GM19452 (cell line): ENCODE measurements at regions not wholly inside any gene's neighbourhood (a gene's known extent, or its start where the extent isn't known, plus 50 kb on each side); places are given as distances from the start of the nearest gene placed in this dataset.

Experiments used
- ATAC-seq: cut with Tn5 transposase; IDR thresholded peaks from one replicate; pipeline ENCODE4 v1.9.1; 2021; ENCODE audit not compliant: unreplicated experiment

- ATAC-seq, result no peak
Measured at GRCh38 chr5:28500511-28500910, 1462.1 kb upstream of the CDH9 start.

GRCh38 chr5:28499766-28500290 is 1461.4 kb upstream of the CDH9 start:
- no peak for ATAC-seq

- no peak for ATAC-seq
Measured at GRCh38 chr5:28495876-28496275, 1457.5 kb upstream of the CDH9 start.

GRCh38 chr5:28493456-28493855 is 1455.1 kb upstream of the CDH9 start:
- ATAC-seq, result no peak

- ATAC-seq, result no peak
Measured at GRCh38 chr5:28488752-28489151, 1450.4 kb upstream of the CDH9 start.

GRCh38 chr5:28483327-28484025 is 1445.1 kb upstream of the CDH9 start:
- ATAC-seq, result no peak

- ATAC-seq, result no peak
Measured at GRCh38 chr5:28473531-28474107, 1435.2 kb upstream of the CDH9 start.

- ATAC-seq, result no peak
Measured at GRCh38 chr5:28468166-28468565, 1429.8 kb upstream of the CDH9 start.

GRCh38 chr5:28463728-28464127 is 1425.3 kb upstream of the CDH9 start:
- ATAC-seq, result no peak

GRCh38 chr5:28451483-28451882 is 1413.1 kb upstream of the CDH9 start:
- no peak for ATAC-seq

GRCh38 chr5:28450997-28451396 is 1412.6 kb upstream of the CDH9 start:
- no peak for ATAC-seq

- ATAC-seq, result no peak
Measured at GRCh38 chr5:28448791-28449190, 1410.4 kb upstream of the CDH9 start.

GRCh38 chr5:28430565-28431178 is 1392.3 kb upstream of the CDH9 start:
- no peak for ATAC-seq

- ATAC-seq, result no peak
Measured at GRCh38 chr5:28421141-28421540, 1382.8 kb upstream of the CDH9 start.

- no peak for ATAC-seq
Measured at GRCh38 chr5:28415791-28416443, 1377.5 kb upstream of the CDH9 start.

GRCh38 chr5:28414619-28415018 is 1376.2 kb upstream of the CDH9 start:
- ATAC-seq, result no peak

- ATAC-seq, result no peak
Measured at GRCh38 chr5:28408651-28409050, 1370.3 kb upstream of the CDH9 start.

GRCh38 chr5:28408186-28408585 is 1369.8 kb upstream of the CDH9 start:
- no peak for ATAC-seq

GRCh38 chr5:28404363-28405071 is 1366.1 kb upstream of the CDH9 start:
- no peak for ATAC-seq

GRCh38 chr5:28403846-28404245 is 1365.5 kb upstream of the CDH9 start:
- no peak for ATAC-seq
